Heart left ventricle (tissue), 16 donors: ENCODE measurements at regions not wholly inside any gene's neighbourhood (a gene's known extent, or its start where the extent isn't known, plus 50 kb on each side); places are given as distances from the start of the nearest gene placed in this dataset.

Experiments
- ATAC-seq, 4 donors: fragments of 200-7000 bp; cut with Tn5 transposase; one replicate each; pipeline ENCODE4 v1.9.1; 2020 to 2022; ENCODE audit warnings: moderate library complexity in 4 of 4, mild to moderate bottlenecking in 3 of 4, moderate number of reproducible peaks in 1 of 4
- DNase-seq, 5 donors: peaks; one replicate each; pipeline ENCODE4 v3.0.0-alpha.2; 2020
- H3K27ac ChIP-seq, 12 donors: fragments of 200-600 bp; sonication (generic) in 4 of 12; one replicate each; pipeline versions ENCODE4 v1.5.0 to v1.8.0; 2016 to 2022; ENCODE audit warnings: mild to moderate bottlenecking in 2 of 12
- H3K27me3 ChIP-seq, 9 donors: fragments of 200-600 bp; sonication (generic) in 2 of 9; one replicate each; pipeline versions ENCODE4 v1.5.1 to v1.8.0; 2016 to 2022; ENCODE audit warnings: mild to moderate bottlenecking in 3 of 9
- H3K36me3 ChIP-seq, 9 donors: fragments of 200-600 bp; sonication (generic) in 2 of 9; one replicate each; pipeline versions ENCODE4 v1.5.0 to v1.8.0; 2018 to 2022; ENCODE audit warnings: mild to moderate bottlenecking in 2 of 9
- H3K4me1 ChIP-seq, 12 donors: fragments of 200-600 bp; sonication (generic) in 4 of 12; one replicate each; pipeline versions ENCODE4 v1.5.0 to v1.8.0; 2016 to 2022; ENCODE audit warnings: mild to moderate bottlenecking in 3 of 12
- H3K4me3 ChIP-seq, 12 donors: fragments of 200-600 bp; sonication (generic) in 4 of 12; one replicate each; pipeline versions ENCODE4 v1.5.0 to v1.8.0; 2017 to 2022; ENCODE audit warnings: mild to moderate bottlenecking in 9 of 12, moderate library complexity in 4 of 12
- H3K9me3 ChIP-seq, 12 donors: fragments of 200-600 bp; sonication (generic) in 4 of 12; one replicate each; pipeline versions ENCODE4 v1.5.0 to v1.8.0; 2016 to 2022; ENCODE audit warnings: mild to moderate bottlenecking in 1 of 12
- CTCF ChIP-seq, 12 donors: fragments of 200-600 bp; sonication (generic) in 4 of 12; IDR thresholded peaks; one replicate each; pipeline versions ENCODE4 v1.5.0 to v1.8.0; 2018 to 2022; ENCODE audit warnings: antibody characterized with exemption in 12 of 12, mild to moderate bottlenecking in 5 of 12
- POLR2A ChIP-seq, 2 donors: fragments of 450-650 bp; IDR thresholded peaks; one replicate each; pipeline ENCODE4 v1.6.1; 2017; ENCODE audit warnings: antibody characterized with exemption in 2 of 2, mild to moderate bottlenecking in 2 of 2, moderate library complexity in 2 of 2
- WGBS, 4 donors: extraction: QIAGEN DNeasy Blood & Tissue Kit in 2 of 4; methylation state at CpG; one replicate each; pipeline versions ENCODE4 v1.1.5 to v1.1.7; 2013 to 2018; 5-methylcytosine and 5-hydroxymethylcytosine counted together
- intact Hi-C, 10 donors: fragments of 100-400 bp; cut with DNase I; formaldehyde crosslinking; loops; one replicate each; pipeline versions ENCODE4 v1.11.1 to v1.14.2; 2022
- donor health status: ischemic (EF 13 %, LVEDD 7.1; RV severe dilation, severe dysfunction).
- donor health status: healthy with polysubstance abuse.
- donor health status: DM: no; HTN: yes; CAD: no.
- donor health status: DM: no; HTN: no; CAD: no.
- donor health status: ischemic (EF 25% LVEDD 6.9; RV normal size, moderate dysfunction).
- donor health status: ischemic (EF 25% LVEDD 5.7; RV mildly dilated, moderate dysfunction).
- donor health status: healthy.
- donor health status: DM: yes; HTN: yes; CAD: no.
- donor health status: ischemic (EF 35%, LVEDD 5.7; RV mildly dilated, moderate dysfunction).
- donor health status: nonischemic (EF 11% LVEDD 7.7; RV severe dilation, severe dysfunction).
- donor health status: DM: yes; HTN: yes; CAD: no.
- donor health status: PGD.
- donor health status: ischemic (EF 29% LVEDD 5.4; RV normal size, mild dysfunction).
- donor health status: nonischemic (EF 23%, LVEDD 6.1; RV moderate dilation, normal function).

- TF ChIP-seq CTCF (IDR thresholded peaks at IDR 0.05) (no peak), POLR2A (IDR thresholded peaks at IDR 0.05) (no peak)
- intact Hi-C loops, result no loop called here
- H3K9me3 ChIP-seq, result no peaks in the 10 kb centered on the region
- DNase-seq (no peak), ATAC-seq (peak in 1 of 4 donors; percentile 24)
- peaks cover 0 to 9% (median 0%) of the 10 kb centered on the region in 12 donors for H3K4me1 ChIP-seq
- no peak overlapping the region for H3K4me3 ChIP-seq
- no peak overlapping the region for H3K27ac ChIP-seq
- no peaks in the 10 kb centered on the region for H3K36me3 ChIP-seq
- no peaks in the 10 kb centered on the region for H3K27me3 ChIP-seq
- WGBS, 4 donors, result 73 to 81% (median 79%) methylated on average over 8 of the region's 8 CpGs
These were observed 199.6 kb downstream of the VAPA start for GRCh38 chr18:10113121-10114022.

GRCh38 chr18:10114717-10115463 is 201.1 kb downstream of the VAPA start:
- no peak overlapping the region for H3K27ac ChIP-seq
- WGBS, 4 donors, result 82 to 88% (median 87%) methylated on average over 6 of the region's 6 CpGs

GRCh38 chr18:10116574-10116973 is 202.8 kb downstream of the VAPA start:
- TF ChIP-seq CTCF (IDR thresholded peaks at IDR 0.05) (no peak), POLR2A (IDR thresholded peaks at IDR 0.05) (no peak)
- no peaks in the 10 kb centered on the region for H3K36me3 ChIP-seq
- no peaks in the 10 kb centered on the region for H3K27me3 ChIP-seq
- 94 to 98% (median 96%) methylated on average over 3 of the region's 3 CpGs for WGBS, 4 donors
- ATAC-seq (no peak), DNase-seq (no peak)
- H3K27ac ChIP-seq, result no peak overlapping the region
- intact Hi-C loops, result no loop called here
- no peak overlapping the region for H3K4me3 ChIP-seq
- peaks cover 0 to 15% (median 5%) of the 10 kb centered on the region in 12 donors for H3K9me3 ChIP-seq
- peaks cover 0 to 9% (median under 1%) of the 10 kb centered on the region in 12 donors for H3K4me1 ChIP-seq

More at GRCh38 chr18:10114717-10115463, 201.1 kb downstream of the VAPA start:
- H3K27me3 ChIP-seq, result no peaks in the 10 kb centered on the region
- H3K9me3 ChIP-seq, result peaks cover 0 to 12% (median 5%) of the 10 kb centered on the region in 12 donors
- TF ChIP-seq POLR2A (IDR thresholded peaks at IDR 0.05) (no peak), CTCF (IDR thresholded peaks at IDR 0.05) (no peak)
- H3K4me1 ChIP-seq, result peaks cover 0 to 9% (median 0%) of the 10 kb centered on the region in 12 donors
- no peak overlapping the region for H3K4me3 ChIP-seq
- intact Hi-C loops, result no loop called here
- ATAC-seq (no peak), DNase-seq (no peak)
- no peaks in the 10 kb centered on the region for H3K36me3 ChIP-seq

- H3K4me1 ChIP-seq, result peaks cover 0 to 19% (median 13%) of the 10 kb centered on the region in 12 donors
- H3K27ac ChIP-seq, result no peak overlapping the region
- peaks cover 0 to 15% (median 5%) of the 10 kb centered on the region in 12 donors for H3K9me3 ChIP-seq
- no peak overlapping the region for H3K4me3 ChIP-seq
- no peaks in the 10 kb centered on the region for H3K27me3 ChIP-seq
- WGBS, 4 donors, result 96 to 100% (median 98%) methylated on average over 1 of the region's 1 CpG
- no peaks in the 10 kb centered on the region for H3K36me3 ChIP-seq
- TF ChIP-seq CTCF (IDR thresholded peaks at IDR 0.05) (no peak), POLR2A (IDR thresholded peaks at IDR 0.05) (no peak)
- ATAC-seq (no peak), DNase-seq (no peak)
- intact Hi-C loops, result no loop called here
These were observed 205.7 kb downstream of the VAPA start for GRCh38 chr18:10119528-10119927.
